ENCODE measurements at regions not wholly inside any gene's neighbourhood (a gene's known extent, or its start where the extent isn't known, plus 50 kb on each side); places are given as distances from the start of the nearest gene placed in this dataset.

- TF ChIP-seq REST (IDR thresholded peaks at IDR 0.05; ENCODE audit: insufficient replicate concordance, low read depth) (no peak), CTCF (IDR thresholded peaks at IDR 0.05; ENCODE audit: insufficient read depth, low read length) (no peak), GABPA (IDR thresholded peaks at IDR 0.05; ENCODE audit: low read depth) (no peak), SPI1 (IDR thresholded peaks at IDR 0.05; ENCODE audit: borderline replicate concordance, low read depth) (no peak), POLR2AphosphoS5 (IDR thresholded peaks at IDR 0.05; ENCODE audit: low read depth) (no peak)
Observed at GRCh38 chr18:21180588-21180987, 61.4 kb upstream of the GREB1L start.
